HL-60 (cell line): ENCODE measurements at regions not wholly inside any gene's neighbourhood (a gene's known extent, or its start where the extent isn't known, plus 50 kb on each side); places are given as distances from the start of the nearest gene placed in this dataset.

ENCODE experiments used
- GABPA ChIP-seq: IDR thresholded peaks from 2 replicates; pipeline ENCODE4 v1.6.1; 2012; ENCODE audit warnings: low read depth
- POLR2AphosphoS5 ChIP-seq: IDR thresholded peaks from 2 replicates; pipeline ENCODE4 v1.6.1; 2012; ENCODE audit warnings: low read depth
- TF ChIP-seq, protein P1 (sequence below): IDR thresholded peaks from one replicate; pipeline ENCODE4 v1.5.1; 2011; ENCODE audit warnings: low read length, control low read depth, inconsistent platforms; ENCODE audit not compliant: insufficient read depth
- TF ChIP-seq, protein P2 (sequence below): IDR thresholded peaks from 2 replicates; pipeline ENCODE4 v1.6.1; 2012; ENCODE audit warnings: low read depth; ENCODE audit not compliant: insufficient replicate concordance

DNA sequence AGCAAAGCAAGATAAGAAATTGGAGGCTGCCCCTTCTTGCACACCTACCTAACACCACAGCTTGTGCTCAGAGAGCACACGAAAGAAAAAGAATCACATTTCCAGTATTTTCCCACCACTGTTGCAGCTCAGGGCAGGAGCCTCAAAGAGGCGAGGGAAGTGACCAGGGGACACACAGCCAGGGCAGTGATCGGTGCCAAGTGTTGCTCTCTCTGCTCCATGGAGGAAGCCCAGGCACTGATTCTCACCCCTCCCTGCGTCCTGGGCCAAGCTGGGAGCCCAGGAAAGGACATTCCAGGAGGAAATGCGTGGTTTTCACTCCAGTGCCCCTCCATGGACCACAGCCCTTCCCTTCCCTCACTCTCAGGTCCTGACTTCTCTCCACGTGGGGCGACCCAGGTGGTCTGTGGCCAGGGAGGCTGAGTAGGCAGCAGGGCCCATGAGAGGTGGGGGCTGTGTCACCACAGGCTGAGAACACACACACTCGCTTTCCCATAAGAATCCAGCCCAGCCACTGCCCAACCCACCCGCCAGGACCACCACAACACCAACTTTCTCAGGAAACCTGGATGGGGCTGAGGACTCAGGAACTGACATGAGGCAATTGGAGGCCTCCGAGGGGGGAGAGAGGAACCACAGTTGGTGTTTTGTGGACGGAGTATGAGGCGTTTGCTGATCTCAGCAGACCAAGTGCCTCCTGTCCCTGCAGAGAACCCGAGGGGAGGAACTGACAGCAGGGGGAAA lies 81.7 kb upstream of the MAFB start:
- TF ChIP-seq, protein P1, sequence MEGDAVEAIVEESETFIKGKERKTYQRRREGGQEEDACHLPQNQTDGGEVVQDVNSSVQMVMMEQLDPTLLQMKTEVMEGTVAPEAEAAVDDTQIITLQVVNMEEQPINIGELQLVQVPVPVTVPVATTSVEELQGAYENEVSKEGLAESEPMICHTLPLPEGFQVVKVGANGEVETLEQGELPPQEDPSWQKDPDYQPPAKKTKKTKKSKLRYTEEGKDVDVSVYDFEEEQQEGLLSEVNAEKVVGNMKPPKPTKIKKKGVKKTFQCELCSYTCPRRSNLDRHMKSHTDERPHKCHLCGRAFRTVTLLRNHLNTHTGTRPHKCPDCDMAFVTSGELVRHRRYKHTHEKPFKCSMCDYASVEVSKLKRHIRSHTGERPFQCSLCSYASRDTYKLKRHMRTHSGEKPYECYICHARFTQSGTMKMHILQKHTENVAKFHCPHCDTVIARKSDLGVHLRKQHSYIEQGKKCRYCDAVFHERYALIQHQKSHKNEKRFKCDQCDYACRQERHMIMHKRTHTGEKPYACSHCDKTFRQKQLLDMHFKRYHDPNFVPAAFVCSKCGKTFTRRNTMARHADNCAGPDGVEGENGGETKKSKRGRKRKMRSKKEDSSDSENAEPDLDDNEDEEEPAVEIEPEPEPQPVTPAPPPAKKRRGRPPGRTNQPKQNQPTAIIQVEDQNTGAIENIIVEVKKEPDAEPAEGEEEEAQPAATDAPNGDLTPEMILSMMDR: no peak
- TF ChIP-seq, protein P2, sequence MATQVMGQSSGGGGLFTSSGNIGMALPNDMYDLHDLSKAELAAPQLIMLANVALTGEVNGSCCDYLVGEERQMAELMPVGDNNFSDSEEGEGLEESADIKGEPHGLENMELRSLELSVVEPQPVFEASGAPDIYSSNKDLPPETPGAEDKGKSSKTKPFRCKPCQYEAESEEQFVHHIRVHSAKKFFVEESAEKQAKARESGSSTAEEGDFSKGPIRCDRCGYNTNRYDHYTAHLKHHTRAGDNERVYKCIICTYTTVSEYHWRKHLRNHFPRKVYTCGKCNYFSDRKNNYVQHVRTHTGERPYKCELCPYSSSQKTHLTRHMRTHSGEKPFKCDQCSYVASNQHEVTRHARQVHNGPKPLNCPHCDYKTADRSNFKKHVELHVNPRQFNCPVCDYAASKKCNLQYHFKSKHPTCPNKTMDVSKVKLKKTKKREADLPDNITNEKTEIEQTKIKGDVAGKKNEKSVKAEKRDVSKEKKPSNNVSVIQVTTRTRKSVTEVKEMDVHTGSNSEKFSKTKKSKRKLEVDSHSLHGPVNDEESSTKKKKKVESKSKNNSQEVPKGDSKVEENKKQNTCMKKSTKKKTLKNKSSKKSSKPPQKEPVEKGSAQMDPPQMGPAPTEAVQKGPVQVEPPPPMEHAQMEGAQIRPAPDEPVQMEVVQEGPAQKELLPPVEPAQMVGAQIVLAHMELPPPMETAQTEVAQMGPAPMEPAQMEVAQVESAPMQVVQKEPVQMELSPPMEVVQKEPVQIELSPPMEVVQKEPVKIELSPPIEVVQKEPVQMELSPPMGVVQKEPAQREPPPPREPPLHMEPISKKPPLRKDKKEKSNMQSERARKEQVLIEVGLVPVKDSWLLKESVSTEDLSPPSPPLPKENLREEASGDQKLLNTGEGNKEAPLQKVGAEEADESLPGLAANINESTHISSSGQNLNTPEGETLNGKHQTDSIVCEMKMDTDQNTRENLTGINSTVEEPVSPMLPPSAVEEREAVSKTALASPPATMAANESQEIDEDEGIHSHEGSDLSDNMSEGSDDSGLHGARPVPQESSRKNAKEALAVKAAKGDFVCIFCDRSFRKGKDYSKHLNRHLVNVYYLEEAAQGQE: no peak
- TF ChIP-seq GABPA (no peak), POLR2AphosphoS5 (no peak)
